Renal cortical epithelial cell (primary cell): ENCODE measurements at regions not wholly inside any gene's neighbourhood (a gene's known extent, or its start where the extent isn't known, plus 50 kb on each side); places are given as distances from the start of the nearest gene placed in this dataset.
"Not testable (repeated sequence)": the region's sequence is repeated elsewhere in the genome, so short reads cannot be mapped to it uniquely, and the experiment has no call there.

Experiments used
- DNase-seq: peaks from one replicate; pipeline ENCODE4 v3.0.0-alpha.2; 2011; ENCODE audit warnings: low read depth

- peak; percentile 81 for DNase-seq
Observed at GRCh38 chr21:17738176-17738953, 80.8 kb downstream of the C21orf91 start.

DNA sequence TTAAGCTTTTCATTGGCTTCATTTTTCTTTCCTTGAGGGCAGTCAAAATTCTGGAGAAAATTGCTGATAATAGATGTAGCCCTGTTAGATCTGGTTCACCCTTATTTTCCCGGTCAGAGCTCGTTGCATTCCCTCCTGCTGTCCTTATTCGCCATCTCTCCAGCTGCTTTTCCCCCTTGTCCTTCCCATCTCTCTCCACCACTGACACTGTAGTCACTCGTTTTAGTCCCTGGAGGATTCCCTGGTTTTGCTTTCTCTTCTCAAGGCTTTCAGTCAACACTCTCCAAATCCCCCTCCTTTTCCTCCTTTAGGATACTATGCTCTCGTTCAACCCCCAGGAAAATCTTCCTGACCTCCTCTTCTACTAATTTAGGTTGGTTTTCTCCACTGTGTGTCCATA lies 83.1 kb downstream of the C21orf91 start:
- DNase-seq = no peak

GRCh38 chr21:17733209-17733608 lies 85.9 kb downstream of the C21orf91 start:
- no peak for DNase-seq

DNA sequence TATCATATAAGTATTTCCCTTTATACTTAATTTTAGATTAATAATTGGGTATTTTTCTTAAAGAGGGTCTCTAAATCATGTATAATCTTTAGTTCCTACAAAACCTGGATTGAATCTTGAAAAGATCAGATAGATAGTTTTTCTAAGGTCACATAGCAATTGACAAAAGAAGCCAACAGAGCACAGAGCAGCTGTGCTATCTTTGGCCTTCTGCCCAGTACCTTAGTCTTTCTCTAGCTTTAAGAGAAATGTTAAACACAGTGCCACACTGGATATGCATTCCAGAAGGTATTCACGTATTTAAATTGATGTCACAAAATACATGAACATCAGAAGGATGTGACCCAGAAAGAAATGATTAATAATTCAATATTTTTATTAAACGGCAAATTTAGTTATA lies 86.8 kb downstream of the C21orf91 start:
- DNase-seq = no peak

GRCh38 chr21:17731554-17731953 lies 87.6 kb downstream of the C21orf91 start:
- no peak for DNase-seq

DNA sequence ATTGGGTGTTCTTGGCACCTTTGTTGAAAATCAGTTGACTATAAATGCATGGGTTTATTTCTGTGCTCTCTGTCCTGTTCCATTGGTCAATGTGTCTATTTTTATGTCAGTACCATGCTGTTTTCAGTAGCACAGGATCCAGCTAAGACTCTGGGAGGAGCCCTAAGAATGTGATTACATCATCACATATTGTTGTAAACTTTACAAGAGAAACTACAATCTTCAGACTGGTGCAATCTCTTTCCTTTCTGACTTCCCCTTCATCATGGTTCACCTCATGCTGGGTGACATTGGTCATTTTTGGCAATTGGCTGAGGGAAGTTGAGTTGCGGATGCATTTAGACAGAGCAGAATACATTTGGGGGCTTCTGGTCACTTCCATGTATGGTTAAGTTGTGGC lies 88.4 kb downstream of the C21orf91 start:
- DNase-seq = peak; percentile 11

- no peak for DNase-seq
Observed at GRCh38 chr21:17729455-17729854, 89.7 kb downstream of the C21orf91 start.

DNA sequence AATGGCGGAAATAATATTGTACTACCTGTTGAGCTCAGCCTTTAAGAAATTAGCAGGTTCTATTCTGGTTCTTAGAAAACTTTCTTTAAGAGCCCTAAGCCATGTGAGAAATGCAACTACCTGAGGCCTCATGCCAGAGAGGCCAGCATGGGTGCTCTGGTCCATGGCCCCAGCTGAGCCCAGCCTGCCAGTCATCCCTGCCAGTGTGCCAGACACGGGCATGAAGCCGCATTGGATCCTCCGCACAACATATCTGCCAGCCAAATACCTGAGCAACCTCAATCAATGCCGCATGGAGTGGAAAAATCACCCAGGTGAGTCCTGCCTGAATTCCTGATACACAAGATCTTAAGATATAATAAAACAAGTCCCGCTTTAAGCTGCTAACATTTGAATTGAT lies 91.8 kb downstream of the C21orf91 start:
- DNase-seq = no peak

DNA sequence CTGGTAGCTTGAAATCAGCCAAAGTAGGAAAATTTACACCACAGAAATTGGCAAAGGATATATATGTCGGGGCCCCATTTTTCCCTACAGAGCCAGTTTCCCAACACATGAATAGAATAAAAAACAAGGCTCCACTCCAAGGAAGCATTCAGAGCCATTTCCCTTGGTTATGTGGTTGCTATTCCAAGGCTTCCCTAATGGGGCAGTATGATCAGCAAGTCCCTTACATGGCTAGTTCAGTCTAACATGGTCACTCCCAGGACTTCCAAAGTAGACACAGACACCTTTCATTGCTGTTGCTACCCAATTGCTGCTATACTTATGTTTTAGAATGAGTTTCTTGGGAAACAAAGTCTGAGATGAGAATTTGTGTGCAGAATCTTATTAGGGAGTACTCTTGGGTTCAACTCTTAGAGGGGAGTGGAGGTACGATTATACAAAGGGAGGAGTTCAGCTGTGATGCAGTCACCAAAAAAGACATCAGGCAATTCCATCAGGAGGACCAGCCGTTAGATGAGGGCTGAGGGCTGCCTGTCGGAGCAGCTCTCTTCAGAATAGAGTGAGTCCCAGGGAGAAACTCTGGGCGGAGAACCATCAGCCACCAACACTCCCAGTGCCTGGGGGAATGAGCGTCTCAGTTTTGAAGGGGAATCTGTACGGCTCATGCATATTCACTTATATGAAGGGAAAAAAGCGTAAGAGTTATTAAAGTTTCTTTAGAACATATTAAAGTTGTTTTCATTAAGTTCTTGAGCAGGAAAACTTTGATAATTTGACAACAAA lies 92.9 kb downstream of the C21orf91 start:
- no peak for DNase-seq

DNA sequence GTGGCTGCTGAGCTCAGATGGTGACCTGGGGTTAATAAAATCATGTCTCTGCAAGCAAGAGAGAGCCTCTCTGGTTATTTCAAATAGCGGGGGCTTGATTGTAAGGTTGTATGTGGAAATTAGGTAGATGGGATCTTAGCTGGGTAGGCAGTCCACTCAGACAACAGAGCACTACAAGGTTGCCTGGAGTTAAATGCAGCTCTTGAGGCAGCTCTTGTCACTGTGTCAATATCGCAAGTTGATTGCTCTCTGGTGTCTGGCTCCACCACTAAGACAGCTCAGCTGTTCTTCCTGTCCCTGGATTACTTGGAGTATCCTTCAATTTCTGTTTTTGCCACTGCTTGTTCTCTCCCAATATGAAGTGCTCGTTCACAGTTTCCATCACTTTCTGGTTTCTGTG lies 93.8 kb downstream of the C21orf91 start:
- DNase-seq = no peak

GRCh38 chr21:17712887-17713286 lies 100.2 kb upstream of the BTG3 start:
- no peak for DNase-seq

GRCh38 chr21:17711896-17712295 lies 99.2 kb upstream of the BTG3 start:
- no peak for DNase-seq

DNA sequence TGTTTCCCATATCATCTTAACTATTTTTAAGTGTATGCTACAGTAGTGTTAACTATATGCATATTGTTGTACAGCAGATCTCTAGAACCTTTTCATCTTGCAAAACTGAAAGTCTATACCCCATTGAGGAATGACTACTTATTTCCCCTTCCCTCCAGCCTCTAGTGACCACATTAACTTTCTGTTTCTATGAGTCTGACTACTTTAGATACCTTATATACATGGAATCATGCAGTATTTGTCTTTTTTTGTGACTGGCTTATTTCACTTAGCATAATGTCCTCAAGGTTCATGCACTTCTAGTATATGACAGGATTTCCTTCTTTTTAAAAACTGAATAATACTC lies 96.5 kb upstream of the BTG3 start:
- no peak for DNase-seq

GRCh38 chr21:17708522-17709265 lies 96.0 kb upstream of the BTG3 start:
- DNase-seq = no peak

- DNase-seq = peak; percentile 35
Observed at GRCh38 chr21:17699524-17700189, 87.0 kb upstream of the BTG3 start.

GRCh38 chr21:17697473-17697872 lies 84.8 kb upstream of the BTG3 start:
- DNase-seq = no peak

DNA sequence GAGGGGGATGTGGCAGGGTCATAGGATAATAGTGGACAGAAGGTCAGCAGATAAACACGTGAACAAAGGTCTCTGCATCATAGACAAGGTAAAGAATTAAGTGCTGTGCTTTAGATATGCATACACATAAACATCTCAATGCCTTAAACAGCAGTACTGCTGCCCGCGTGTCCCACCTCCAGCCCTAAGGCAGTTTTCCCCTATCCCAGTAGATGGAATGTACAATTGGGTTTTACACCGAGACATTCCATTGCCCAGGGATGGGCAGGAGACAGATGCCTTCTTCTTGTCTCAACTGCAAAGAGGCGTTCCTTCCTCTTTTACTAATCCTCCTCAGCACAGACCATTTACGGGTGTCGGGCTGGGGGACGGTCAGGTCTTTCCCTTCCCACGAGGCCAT lies 81.7 kb upstream of the BTG3 start:
- DNase-seq = not testable (repeated sequence)

DNA sequence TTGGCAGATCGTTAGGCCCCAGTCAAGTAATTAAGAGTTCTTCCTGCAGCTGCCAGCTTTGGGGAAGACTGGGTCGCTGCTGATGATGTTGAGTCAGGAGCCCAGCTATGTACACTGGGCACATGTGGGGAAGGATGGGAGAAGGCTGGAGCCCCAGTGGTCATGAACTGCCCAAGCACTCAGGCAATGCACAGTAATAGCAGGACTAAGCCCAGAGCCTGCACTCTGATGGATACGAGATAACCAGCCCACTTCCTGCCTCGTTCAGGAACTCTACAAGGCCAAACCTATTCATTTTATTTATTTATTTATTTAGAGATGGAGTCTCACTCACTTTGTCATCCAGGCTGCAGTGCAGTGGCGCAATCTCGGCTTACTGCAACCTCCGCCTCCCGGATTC lies 81.1 kb upstream of the BTG3 start:
- DNase-seq = no peak

DNA sequence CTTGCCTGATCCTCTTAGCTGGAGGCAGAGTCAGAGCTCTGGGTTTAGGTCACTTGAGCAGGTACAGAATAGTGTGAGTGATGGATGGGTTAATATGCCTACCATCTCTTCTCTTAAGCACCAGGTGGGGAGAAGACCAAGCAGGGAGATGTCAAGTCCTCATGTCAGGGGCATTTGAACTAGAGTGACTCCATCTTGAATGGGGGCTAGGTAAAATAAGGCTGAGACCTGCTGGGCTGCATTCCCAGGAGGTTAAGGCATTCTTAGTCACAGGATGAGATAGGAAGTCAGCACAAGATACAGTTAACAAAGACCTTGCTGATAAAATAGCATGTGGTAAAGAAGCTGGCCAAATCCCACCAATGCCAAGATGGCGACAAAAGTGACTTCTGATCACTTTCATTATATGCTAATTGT lies 77.4 kb upstream of the BTG3 start:
- DNase-seq = no peak

DNA sequence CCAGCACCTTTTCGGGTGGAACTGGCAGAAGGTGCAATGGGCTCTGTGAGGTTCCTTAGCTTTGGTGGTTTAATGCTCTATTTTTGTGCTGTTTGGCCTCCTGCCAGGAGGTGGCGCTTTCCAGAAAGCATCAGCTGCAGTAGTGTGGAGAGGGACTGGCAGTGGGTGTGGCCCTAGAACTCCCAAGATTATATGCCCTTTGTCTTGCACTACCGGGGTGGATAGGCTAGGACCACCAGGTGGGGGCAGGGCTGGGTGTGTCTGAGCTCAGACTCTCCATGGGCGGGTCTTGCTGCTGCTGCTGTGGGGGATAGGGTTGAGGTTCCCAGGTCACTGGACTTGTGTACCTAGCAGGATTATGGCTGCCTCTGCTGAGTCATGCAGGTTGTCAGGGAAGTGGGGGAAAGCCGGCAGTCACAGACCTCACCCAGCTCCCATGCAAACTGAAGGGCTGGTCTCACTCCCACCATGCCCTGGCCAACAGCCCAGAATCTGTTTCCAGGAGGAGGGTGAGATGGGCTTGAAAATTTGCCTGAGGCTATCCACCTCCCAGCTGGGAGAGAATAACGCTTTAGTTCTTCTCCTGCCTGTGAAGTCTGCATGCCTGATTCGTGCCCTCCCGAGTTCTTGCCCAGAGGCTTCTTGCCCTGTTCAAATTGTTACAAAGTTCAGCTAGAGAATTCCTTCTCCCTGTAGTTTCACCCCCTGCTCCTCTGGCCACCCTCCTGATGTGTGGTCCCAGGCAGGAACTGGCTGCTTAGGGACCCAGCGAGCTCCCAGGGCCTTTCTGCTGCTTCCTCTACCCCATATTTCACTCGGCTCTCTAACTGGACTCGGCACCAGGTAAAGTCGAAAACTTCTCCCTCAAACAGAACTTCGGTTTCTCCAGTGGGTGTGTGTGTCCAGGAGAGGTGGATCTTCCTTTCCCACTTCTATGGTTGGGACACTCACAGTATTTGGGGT lies 76.5 kb upstream of the BTG3 start:
- DNase-seq = peak; percentile 91

DNA sequence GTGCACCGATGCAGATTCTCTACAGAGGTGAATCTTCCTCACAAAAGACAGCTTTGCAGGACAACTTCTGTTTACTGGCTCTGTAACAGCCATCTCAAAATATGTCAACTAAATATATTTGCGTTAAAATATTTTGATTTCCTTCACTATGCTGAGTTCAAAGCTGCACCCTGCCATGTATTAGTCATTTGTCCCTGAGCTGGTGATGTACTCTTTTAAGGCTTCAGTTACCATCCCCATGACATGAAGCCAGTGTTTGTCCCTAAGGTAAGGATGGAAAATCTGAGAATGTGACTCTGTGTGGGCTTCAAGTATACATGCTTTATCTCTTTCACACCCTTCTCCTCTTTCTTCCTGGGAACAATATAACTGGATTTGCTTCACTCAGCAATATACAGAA lies 70.2 kb upstream of the BTG3 start:
- no peak for DNase-seq
